GM21529 (cell line): ENCODE measurements at regions not wholly inside any gene's neighbourhood (a gene's known extent, or its start where the extent isn't known, plus 50 kb on each side); places are given as distances from the start of the nearest gene placed in this dataset.
"Not testable (repeated sequence)": the region's sequence is repeated elsewhere in the genome, so short reads cannot be mapped to it uniquely, and the experiment has no call there.

Experiments
- ATAC-seq: cut with Tn5 transposase; IDR thresholded peaks from one replicate; pipeline ENCODE4 v1.9.1; 2021; ENCODE audit not compliant: unreplicated experiment

DNA sequence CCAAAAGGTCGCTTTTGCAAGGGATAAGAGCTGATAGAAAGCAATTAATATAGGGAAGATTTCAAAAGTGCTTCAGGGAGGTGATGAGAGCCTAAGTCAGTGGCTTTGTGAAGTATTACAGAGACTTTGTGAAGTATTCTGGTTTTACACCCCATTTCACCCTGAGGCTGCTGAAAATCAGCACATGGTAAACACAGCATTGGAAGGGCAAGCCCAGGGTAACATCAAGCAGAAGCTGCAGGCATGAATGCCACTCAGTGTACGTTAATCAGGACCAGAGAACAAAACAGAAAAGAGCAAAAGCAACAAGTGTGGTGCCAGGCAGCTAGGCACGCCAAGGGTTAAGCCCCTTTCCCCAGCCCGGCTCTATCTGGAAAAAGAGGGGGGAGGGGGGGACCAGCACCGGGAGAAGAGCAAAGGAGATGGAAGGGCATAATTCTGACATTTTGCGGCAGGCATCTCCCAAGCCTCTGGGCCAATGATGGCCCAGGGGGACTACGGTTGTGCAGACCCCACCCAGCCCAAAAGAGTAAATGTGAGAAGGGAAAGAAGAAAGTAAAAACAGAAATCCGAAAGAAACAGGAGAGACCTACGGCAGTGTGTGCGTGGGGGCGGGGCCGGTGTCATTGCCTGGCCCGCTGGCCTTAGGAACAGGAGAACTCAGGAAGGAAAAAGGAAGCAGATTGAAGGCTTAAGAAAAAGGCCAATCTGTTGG is 58.9 kb downstream of the DHRS2 start:
- ATAC-seq: no peak

DNA sequence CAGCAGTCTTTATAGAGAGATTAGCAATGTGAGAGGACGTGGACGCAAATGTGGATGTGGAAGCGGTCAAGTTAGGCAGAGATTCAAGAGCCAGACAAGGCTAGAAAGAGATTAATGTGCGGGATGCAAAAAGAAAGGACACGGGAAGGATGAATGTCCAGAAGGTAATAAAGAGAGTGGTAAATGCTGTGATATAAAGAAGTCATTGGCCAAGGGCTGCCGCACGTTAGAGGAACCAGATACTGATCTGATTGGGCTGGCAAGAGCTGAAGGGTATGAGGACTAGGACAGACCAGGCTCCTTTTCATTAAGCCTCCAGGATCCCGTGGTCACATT is 59.5 kb downstream of the DHRS2 start:
- ATAC-seq: no peak

DNA sequence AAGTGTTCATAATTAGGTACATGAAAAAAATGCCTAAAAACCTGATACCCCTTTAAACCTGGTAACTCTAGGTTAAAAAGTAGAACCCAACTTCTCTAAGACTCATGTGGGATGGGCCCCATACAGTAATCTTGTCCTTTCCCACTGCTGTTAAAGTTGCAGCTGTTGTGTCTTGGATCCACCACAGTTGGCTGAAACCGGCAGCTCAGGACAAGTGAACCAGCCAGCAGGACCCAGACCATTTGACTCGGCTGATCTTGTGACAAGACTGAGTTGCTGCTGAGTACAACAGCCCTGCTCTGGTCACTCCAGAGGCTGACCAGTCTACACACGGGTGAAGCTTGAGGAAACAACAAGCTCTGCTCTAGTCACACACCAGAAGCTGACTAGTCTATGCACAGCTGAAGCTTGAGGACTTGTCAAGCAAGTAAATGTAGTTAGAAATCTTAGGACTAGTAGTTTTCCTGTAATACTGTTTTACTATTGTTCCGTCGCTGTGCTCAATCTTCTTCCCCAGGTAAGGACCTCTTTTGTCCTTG is 60.6 kb downstream of the DHRS2 start:
- ATAC-seq: no peak

DNA sequence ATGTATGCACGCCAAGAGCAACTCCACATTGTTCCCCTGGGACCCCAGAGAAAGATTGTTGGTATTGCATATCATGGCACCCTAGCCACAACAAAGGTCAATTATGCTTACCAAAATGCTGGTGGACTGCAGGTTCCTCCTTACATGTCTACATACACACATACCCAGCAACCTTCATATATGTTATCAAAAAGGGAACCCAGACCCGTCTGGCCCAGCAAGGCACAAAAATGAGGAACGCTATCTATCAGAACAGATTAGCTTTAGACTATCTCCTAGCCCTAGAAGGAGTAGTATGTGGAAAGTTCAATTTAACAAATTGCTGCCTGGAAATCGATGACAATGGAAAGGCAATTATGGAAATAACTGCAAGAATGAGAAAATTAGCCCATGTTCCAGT is 61.5 kb downstream of the DHRS2 start:
- ATAC-seq: no peak

DNA sequence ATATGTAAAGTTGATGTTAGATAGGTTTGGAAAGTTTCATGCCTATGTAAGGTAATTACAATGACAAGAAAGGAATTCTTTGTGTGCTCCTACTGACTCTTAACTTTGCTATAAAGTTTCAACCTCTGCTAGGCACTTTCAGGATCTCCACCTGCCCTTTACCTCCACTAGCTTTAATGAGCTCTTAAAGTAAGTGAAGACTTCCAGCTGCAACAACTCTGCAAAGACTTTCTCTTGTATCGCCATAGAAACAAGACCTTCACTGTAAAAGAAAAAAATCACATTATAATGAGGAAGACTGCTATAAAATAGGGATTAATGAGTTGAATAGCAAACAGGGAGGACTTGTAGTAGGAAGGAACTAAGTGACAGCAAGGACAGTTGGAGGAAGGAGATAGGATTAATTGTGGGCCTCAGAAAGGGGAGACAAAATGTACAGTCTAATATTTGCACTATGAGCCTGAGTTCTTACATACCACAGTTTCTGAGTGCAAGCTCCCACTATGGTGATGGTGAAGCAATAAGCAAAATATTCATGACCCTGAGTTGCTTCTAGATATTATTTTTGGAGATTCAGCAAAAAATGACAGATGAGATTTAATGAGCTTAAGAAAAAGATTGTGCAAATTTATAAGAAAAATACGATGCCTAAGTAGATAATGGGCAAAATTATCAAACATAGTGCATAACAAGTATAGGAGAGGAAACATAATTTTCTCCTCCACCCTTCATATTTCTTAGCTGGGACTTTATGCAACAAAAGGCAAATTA is 66.7 kb downstream of the DHRS2 start:
- ATAC-seq: no peak

DNA sequence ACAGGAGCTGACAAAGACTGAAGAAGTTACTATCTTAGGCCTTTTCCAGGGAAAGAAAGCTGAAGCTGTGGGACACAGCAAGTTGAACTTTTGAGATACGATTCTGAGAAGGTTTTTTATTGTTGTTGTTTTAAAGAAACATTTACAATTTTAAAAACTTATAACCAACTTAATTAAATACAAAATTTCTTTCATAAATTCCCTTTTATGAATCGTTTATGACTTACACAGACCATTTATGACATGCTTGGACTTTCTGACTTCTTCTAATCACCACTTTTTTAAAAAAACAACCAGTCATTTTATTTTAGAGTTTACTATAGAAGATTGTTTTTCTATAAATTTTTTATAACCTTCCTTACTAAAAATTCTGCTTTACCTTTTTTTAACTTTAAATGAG is 68.7 kb downstream of the DHRS2 start:
- ATAC-seq: no peak

DNA sequence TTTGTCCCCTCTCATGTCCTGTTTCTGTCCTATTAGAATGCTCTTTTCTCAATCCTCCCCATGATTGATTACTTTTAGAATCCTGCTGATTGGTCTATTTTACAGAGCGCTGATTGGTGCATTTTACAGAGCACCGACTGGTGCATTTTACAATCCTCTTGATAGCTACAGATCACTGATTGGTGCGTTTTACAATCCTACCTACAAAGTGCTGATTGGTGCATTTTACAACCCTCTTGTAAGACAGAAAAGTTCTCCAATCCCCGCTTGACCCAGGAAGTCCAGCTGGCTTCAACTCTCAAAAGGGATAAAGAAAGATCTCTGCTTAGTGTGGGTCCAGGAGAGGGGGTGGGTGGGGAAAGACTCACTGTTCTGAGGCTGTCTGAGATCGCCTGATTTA is 71.3 kb downstream of the DHRS2 start:
- no peak for ATAC-seq

DNA sequence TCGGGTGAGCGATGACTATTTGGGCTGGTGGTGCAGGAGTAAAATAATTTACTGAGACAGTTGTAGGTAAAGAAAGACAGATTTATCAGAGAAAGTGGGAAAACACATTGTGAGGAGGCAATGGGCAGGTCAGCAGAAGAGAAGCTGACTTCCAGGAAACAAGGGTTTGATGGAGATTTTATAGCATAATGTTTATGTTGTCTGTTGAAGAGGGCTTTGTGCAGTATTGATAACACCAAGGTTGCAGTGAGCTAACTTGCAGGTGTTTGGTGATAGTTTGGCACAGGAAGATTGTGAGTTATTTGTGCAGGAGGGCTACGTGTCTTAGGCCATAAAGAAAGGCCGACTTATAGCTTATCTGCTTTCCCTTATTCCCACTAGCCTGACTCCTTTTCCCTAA is 72.2 kb downstream of the DHRS2 start:
- no peak for ATAC-seq

DNA sequence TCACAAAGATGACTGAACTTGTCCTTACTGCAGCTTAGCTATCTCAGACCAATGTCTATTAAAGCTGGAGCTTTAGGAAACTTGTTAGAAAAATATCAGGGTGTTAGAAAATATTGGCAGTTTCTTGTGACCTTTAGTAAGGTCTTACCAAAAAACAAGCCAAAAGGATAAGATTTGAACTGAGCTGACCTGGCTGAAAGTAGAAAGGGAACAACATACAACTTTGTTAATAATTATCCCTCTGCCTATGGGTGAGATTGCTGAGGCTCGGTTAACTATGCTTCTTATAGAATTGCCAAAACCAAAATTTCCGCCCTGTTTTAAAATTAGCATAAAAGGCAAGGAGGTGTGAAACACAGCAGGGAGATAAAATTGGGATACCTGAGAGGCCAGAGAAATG is 73.8 kb downstream of the DHRS2 start:
- ATAC-seq: no peak

DNA sequence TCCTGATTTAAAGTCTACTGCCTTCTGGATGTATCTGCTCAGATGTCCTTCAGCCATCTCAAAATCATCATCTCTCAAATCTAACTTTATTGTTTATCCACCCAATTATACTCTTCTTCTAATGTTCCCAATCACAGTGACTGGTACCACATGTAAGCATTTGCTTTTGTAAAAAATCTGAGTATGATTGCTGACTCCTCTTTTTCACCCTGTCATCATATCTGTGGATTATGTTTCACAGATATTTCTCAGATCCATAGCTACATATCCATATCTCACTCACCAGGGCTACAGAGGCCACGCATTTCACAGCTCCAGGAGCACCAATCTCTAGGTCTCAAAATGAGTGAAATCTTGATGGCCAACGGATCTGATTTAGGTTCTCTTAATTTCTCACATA is 76.1 kb downstream of the DHRS2 start:
- no peak for ATAC-seq

DNA sequence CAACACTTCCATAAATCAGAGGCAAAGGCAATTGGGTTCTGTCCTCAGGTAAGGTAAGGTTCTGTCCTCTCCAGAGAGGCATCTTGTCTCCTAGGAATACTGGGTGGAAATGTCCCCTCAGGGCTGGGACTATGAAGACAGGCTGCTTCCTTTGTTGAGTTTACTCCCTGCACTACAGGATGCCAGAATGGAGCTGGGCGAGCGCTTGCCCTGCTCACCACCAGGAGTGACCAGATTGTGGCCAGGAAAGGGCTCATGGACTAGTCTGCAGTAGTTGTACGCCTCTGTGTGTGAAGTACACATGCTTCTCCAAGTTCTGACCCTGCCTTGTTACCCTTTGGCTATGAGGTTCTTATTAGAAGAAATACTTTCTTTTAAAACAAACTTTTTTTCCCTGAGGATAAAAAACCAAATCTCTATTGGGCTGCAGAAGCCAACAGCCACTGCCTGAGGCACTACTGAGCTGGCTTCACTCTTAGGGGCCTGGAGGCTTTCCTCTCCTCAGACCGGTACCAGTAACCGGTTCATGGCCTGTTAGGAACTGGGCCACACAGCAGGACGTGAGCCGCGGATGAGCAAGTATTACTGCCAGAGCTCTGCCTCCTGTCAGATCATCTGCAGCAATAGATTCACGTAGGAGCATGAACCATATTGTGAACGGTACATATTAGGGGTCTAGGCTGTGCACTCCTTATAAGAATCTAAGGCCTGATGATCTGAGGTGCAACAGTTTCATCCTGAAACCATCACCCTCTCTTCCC is 83.2 kb downstream of the DHRS2 start:
- ATAC-seq: no peak

DNA sequence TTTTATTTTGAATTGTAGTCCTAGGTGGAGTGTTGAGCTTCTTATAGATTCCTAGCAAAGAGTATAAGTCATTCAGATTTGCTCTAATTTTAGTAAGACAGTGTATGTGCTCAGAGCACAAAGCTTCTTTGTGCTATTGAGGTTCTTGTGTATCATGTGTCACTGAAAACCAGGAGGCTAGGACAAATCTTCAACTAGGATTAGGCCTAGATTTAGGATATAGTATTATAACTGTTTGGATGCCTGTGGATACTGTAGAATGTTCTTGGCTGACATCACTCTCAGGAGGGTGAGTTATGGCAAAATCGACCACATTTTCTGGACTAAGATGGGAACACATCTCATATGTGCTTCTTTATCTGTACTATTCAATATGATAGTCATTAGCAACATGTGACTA is 86.5 kb downstream of the DHRS2 start:
- ATAC-seq: no peak

DNA sequence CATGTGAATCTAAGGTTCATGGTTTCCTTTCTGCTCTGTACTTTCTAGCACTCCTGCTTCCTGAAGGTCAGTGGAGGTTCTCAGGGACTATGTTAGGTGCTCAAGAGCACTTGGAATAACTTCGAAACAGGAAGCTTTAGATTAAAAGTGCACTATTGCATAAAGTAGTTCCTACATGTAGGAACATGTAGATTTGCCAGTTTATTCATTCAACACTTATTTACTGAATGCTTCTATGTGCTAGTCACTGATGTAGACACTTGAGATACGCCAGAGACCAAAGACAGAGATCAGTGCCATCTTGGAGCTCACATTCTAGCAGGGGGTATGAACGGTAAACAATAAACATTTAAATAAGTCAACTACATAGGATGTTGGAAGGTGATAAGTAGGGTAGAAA is 87.7 kb downstream of the DHRS2 start:
- no peak for ATAC-seq

DNA sequence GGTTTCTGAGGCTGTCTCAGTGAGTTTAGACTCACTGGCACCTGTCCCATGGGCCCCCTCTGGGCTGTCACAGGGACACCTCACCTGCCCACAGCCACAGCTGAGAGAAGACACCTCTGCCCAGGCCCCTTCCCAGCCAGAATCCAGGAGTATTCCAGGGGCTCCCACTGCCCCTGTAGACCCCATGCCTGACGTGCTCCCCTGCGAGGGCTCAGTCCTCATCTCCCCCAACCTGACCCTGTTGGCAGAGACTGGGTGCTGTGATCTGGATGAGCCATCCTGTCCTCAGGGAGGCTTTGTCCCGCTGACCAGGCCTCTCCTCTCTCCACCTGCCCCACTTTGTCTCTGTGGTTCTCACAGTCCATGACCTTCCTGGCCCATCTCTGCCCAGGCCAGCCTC is 89.4 kb downstream of the DHRS2 start:
- ATAC-seq: no peak

DNA sequence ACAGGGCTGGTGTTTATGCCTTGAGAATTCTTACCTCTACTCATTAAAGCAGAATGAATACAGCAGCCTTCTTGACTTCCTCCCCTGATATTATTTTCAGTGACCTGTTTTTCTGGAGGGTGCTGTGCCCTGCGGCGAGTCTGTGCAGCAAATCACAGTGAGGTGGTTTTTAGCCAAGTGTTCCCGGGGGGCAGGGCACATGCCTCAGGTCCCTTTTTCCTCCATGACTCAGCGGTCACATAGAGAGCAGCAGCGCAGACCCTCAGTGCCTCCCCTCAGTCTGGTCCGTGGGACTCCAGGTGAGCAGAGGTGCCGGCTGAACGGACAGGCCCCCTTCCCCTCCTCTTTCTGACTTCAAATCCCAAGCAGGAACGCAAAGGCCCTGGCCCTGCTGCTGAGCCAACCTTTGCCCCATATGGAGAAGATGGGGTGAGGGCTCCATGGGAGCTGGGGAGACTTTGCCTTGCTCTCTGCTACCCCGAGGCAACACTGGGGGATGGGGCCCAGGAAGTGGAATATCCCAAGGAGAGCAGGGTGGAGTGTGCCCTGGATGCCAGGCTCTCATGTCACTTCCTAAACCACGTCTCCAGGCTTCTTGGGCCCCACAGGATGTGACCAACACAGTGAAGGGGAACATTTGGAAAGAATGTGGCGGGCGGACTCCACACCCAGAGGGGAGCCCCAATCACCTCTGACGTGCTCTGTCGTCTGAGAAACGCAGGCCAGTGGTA is 90.0 kb downstream of the DHRS2 start:
- ATAC-seq: no peak

DNA sequence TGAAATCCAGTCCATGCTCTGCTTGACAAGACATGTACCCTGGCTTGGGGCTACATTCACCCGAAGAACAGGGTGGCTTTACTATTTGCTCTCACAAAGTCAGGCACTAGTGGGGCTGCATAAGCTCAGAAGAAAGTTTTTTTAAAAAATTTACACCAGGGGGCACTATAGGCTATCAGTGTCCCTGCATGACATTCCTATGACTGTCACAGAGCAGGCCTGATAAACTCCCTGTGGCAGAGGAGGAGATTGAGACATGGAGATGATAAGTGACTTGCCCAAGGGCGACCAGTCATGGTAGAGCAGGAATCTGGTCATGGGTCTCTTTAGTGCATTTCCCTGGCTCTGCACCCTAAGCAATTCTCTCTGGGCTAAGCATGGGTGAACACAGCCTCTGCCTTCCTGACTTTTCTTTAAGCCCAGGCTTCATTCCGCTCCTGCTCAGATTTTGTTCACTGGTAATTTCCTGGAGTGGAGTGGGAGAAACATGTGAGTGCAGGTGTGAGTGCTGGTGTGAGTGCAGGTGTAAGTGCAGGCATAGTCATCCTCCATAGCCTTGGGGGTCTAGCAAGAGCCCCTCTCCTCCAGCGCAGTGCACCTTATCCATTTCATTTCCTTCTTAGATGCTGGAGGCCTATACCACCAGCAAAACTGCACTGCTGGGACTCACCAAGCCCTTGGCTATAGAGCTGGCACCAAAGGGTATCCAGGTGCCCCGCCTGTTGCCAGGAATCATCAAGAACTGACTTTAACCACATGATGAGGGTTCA is 91.6 kb downstream of the DHRS2 start:
- ATAC-seq: no peak

DNA sequence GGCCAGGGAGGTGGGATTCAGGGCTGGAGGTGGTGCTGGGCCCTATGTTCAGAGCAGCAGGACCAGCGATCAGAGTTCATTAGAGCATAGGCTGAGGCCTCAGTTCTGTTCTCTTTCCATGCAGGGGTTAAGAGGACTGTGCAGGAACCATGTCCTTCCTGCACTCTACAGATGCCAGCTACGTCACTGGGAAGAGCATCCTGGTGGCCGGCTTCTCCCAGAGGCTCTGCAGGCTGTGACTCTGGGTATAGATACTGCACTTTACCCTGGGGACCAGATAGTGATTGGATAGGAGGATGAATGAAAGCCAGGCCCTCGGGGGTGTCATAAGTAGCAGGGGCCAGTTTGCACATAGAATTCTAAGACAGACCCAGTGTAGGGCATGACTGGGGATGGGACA is 92.6 kb downstream of the DHRS2 start:
- ATAC-seq: no peak

DNA sequence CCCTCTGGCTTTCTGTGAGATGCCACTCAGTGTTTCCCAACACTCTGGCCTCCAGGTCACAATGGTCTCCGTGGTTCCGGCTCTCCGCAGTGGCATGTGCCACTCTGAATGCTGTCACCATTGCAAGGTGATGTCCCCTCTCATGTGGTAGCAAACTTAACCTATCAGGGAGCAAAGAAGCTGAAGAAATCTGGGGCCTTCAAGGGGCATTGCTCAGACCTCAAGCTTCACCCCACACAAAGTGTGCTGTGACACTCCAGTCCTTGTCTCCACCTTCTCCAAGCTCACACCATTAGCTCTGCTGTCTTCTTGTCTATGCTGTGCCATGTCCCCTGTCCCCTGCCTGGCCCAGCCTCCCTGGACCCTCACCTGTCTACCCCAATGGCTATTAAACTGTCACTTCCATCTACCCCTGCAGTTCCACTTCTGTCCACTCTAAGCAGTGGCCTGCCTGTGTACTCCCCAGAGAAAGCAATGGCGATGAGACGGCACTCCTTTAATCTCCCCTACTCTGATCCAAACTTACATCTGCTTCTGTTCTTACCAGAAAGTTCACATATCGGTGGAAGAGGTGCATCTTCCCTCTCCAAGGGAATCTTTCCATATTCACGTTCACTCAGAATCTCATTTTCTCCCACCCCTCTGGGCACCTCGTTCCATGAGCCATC is 93.7 kb downstream of the DHRS2 start:
- no peak for ATAC-seq

DNA sequence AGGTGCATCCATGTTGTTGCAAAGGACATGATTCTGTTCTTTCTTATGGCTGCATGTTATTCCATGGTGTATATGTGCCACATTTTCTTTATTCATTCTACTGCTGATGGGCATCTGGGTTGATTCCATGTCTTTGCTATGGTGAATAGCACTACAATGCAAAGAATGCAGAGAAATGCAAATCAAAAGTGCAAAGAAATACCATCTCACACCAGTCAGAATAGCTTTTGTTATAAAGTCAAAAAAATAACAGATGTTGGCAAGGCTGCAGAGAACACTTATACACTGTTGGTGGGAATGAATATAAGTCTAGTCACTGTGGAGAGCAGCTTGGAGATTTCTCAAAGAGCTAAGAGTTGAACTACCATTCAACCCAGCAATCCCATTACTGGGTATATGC is 99.2 kb downstream of the DHRS2 start:
- no peak for ATAC-seq

DNA sequence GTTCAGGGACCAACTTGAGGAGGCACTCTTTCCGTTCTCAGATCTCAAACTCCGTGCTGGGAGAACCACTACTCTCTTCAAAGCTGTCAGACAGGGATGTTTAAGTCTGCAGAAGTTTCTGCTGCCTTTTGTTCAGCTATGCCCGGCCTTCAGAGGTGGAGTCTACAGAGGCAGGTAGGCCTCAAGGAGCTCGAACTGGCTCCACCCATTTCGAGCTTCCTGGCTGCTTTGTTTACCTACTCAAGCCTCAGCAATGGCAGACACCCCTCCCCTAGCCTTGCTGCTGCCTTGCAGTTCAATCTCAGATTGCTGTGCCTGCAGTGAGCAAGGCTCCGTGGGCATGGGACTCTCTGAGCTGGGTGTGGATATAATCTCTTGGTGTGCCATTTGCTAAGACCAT is 108.2 kb downstream of the DHRS2 start:
- not testable (repeated sequence) for ATAC-seq
